ENCODE measurements at regions not wholly inside any gene's neighbourhood (a gene's known extent, or its start where the extent isn't known, plus 50 kb on each side); places are given as distances from the start of the nearest gene placed in this dataset.

DNA sequence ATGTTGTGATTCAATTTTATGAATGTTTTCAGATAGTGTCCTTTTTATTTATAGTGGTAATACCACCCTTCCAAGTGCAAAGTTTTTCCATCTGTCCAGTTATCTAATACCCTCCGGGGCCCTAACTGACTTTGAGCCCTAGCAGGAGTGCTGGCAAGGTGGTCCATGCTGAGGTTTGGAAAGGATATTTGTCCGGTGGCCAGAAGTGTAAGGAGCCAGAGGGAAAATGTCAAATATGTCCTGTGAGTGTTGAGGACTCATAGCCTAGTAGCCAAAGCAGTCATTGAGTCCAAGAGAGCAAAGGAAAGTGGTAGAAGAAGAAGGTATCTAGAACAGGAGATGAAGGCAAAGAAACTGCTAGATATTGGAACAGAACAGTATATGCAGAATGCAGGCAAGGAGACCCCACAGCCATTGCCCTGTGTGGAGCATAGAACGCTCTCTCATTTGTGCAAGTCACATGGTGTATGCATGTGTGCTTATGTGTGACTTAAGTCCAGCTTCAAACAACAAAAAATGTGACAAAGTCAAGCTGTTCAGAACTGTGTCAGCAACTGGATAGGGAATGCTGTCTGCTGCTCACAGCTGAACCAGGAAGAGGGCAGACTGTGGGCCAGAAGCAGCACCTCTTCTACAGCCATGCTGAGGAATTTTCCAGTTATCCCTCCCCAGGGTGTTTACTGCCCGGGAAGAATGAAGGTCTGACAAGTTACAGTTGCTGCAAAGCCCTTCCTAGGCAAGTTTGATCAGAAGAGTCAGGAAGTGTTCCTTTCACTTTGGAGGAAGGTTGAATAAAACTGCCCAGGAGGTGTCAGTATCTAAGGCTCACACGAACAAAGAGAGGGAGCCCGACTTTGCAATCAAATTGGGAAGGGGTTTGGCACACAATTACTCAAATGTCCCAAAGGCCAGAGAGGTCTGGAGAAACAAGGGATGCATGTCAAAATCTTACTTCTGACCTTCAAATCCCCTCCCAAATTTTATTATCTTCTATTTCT is 463.3 kb upstream of the DMAC1 start:
- DNase-seq: no peak

DNA sequence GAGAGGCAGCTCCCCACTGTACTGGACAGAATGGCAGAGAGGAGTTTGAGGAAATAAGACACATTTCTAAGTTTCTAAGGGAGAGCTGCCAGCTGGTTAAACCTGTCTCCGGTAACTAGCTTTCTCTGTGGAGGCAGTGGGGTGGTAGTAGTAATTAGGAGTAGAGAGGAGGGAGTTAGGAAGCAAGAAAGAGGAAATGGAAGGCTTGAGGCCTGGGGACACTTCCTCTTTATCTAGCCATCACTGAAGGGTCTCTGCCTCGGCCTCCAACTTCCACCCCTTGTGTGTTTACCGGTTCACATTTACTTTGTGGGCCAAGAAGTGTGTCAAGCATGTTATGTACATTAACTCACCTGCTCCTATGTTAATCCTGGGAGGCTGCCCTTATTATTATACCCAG is 462.2 kb upstream of the DMAC1 start:
- DNase-seq: no peak

DNA sequence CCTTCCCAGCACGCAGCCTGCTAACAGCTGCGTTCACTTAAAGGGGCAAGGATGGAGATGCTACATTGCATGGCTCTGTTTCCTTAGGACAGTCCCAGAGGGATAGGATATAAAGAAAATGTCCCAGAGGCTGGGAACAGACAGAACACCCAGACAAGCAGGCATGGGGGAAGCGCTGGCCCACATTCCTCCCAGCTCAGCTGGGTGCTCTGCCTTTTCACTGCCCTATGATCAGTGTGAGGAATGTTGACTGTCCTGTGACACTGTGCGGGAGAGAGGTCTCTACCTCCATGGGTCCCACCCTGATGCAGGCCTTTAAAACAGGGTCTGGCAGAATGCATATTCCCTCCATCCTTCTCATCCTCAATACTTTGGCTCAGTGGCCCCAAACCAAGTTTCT is 459.4 kb upstream of the DMAC1 start:
- no peak for DNase-seq

DNA sequence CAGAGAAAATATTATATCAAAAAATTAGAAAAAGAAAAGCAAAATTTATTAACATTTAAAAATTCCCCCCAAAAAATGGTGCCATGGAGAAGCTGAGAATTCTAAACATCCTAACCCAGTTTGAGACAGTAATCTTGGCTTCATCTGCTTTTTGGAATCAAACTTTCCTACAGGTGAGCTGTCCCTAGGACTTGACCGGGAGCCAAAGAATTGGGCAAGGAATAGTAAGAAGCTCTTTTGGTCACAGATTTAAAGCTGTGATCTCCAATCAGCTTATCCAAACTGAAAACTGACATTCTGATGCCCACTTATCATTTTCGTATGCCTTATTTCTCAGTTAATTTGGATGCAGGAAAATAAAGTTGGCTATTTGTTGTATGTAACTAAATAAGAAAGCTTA is 457.3 kb upstream of the DMAC1 start:
- no peak for DNase-seq

DNA sequence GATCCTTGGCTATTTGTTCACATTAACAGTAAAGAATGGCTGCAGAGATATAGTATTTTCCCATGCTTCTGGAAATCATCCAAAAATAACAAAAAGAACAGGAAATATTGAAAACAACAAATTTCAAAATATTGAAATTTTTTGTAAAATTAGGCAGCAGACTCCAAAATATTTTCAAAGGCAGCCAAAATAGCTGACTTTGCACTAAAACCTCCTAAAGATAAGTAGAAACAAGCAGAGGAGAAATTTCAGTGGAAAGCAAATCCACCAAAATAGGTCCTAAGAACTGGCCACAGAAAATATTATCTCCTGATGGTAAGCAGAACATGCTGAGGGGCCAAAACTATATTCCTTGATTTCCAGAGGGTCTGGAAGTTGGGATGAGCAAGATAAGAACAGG is 456.3 kb upstream of the DMAC1 start:
- no peak for DNase-seq

DNA sequence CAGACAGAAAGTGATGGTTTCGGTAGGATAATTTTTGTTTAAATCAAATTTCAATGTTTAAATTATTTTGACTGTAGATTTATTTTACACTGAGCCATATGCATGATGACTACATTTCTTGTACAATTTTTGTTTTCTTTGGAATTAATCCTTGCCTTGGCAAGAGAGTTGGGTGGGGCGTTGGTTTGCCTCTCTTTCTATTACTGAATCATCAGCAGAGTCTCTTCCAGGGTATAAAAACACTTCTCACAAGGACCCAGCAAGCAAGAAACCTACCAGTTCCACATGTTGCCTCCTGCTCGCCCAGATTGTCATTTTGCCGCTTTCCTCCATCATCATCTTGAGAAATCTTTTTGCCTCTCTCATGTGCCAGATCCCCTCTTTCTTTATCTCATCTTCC is 455.0 kb upstream of the DMAC1 start:
- DNase-seq: no peak

DNA sequence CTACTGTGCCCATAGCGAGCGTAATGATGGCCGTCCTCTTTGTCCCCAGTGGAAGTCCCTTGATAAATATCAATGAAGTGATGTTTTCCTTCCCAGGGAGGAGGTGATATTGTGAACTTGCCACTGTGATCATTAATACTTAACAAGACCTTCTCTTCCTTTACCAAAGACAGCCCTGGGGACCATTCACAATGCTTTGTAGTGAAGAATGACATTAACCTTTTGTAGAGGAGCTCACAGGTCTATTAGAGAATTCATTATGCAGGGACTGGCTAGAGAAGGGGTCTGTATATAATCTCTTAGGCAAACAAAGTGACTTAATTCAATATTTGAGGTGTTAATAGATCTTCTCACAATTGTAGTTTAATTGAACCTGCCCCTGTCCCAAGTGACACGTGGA is 452.9 kb upstream of the DMAC1 start:
- no peak for DNase-seq

DNA sequence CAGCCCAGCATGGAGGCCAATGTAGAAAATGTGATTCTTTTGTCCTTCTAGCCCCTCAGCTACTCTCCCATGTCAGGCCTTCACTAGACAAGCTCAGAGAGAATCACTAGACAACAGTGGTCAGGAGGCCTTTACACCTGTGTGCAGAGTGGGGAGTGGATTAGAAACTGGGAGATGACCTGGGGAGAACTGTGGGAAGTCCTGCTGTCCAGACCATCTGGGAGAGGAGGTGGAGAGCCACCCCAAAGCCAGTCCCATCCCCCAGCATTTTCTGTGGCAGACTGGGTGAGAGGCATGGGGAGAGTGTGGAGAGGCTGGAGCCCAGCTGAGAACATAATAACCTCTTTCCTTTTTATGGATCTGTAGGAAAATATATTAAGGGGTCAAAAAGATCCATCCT is 452.0 kb upstream of the DMAC1 start:
- no peak for DNase-seq

DNA sequence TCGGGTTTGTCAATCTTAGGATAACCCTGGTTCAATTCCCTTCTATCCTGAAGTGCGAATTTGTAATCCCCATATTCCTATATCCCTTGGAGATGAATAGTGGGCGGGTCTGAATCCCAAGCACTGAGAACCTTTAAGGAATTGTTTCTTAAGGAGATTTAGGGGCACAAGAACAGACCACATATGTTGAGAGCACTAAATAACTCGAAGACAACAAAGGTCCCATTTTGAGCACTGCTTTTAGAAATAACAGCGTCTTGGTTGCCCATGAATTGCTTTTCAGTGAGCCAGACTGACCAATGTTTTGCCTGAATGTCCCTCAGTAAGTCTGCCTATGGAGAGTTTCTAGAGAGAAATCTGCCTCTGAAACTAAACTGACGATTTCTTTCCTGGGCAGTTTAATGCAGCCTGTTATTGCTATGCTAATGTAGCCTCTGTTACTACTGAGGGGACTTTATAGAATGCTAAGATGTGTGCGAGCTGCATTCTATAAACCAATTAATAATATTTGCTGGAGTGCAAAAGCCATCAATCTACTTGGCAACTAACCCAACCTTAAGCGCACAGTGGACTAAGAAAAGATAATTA is 445.0 kb upstream of the DMAC1 start:
- DNase-seq: no peak

DNA sequence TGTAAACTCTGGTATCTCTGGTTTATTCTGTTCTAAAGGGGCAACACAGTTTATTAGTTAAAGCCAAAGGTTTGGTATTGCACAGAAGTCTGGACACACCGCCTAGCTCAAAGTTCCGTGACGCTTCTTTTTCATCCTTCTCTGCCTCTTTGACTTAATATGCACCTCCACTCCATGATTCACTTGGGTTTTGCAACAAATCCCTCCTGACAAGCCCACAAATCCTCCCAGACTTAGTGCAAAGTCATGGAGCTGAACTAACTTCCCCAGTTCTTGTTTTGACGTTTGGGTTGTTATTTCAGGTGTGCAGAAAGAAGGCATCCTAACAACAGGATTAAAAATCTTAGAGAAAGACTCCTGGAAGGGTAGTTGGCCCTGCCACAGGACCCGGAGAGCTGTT is 441.6 kb upstream of the DMAC1 start:
- DNase-seq: no peak

DNA sequence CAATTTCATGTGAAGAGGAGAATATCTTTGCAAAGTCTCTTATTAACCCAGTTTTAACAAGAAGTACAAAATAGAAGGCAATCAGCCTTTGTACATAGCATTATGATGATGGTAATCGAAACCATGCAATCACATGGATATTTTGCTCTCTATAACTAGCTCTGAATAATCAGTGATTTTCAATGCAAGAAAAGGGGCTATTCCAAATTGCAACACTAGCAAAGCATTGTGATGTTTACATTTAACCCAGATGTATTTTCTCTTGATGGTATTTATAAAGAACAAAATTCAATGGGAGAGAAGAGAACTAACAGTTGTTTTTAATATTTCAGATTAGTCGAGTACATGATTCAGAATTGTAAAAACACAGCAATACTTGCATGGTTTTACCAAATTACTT is 437.5 kb upstream of the DMAC1 start:
- no peak for DNase-seq

DNA sequence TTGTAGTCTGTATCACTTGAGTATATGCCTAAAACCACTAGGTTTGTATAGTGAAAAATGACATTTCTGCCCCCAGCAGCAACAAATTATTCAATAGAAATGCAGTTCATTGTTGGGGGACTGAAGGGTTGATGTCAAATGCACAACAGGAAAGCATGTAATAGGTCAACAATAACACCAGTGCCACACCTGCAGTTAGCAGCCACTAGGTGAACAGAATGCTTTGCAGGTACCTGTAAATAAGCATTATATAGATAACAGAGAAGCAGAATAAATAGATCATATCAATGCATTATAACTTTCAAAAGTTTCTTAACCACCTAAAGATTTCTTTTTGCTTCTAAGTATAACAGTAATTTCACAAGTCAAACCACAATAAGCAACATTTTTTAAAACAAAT is 435.9 kb upstream of the DMAC1 start:
- no peak for DNase-seq

DNA sequence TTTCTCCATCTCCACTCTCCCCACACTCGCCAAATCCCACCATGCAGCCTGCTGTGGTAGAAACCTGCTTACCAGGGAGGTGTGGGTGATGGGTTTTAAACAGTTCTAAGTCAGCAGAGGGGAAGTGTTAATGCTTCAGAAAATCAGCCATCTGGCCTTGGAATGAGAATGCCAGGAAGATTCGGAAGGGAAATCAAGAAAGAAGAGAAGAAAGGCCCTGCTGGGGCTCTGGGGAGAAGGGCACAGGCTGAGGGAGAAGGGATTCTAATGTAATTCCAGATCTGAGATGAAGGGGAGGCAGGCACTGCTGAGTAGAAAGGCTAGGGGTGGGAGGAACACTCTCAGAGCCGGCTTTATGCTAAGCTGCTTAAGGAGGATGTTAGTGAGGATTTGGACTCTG is 434.7 kb upstream of the DMAC1 start:
- DNase-seq: no peak

DNA sequence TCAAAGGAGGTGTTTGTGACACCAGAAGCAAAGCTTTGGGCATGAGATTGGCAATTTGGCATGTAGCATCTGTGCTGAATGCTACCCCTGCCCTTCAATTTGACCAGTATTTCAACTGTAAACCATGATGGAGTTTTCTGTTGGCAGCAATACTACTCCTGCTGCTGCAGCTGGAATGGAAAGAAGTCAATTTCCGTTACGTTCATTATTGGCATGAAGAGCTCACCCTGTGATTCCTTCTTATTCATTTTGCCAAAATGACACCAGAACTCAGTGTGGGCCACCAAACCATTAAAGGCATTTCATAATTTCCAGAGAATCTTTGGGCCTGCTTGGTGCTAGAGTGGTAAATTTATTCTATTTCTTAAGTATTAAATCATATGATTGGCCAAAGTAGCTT is 433.1 kb upstream of the DMAC1 start:
- DNase-seq: no peak

DNA sequence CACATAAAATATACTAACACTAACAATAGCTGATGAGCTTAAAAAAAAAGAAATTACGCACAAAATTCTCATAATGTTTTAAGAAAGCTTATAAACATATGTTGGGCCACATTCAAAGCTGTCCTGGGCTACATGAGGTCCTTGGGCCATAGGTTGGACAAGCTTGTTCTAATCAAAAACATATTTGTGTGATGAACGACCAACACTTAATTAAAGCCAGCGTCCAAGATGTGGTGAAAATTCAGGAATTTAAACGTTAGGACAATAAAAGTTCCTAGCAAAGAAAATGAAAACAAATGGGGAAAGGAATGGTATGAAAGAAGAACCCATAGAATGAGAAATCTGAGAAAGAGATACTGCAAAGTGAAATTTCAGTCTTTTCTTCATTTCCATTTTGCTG is 429.6 kb upstream of the DMAC1 start:
- DNase-seq: no peak

DNA sequence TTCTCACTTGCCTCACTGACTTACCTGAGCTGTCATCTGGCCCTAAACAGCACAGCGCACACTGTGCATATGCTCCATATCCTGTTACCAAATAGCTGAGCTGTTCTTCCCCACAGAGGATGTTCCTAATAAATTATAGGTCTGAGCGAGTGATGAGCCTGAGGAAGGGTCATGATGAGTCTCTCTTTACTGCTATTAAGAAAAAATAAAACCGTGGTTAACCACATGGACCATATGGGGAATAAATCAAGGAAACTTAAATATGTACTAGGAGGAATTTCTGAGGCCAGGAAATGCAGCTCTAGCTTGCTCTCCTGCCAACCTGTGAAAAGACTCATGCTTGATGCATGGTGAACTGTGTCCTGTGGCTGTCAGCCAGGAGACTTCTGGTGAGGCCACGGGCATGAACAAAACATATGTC is 424.8 kb upstream of the DMAC1 start:
- no peak for DNase-seq

DNA sequence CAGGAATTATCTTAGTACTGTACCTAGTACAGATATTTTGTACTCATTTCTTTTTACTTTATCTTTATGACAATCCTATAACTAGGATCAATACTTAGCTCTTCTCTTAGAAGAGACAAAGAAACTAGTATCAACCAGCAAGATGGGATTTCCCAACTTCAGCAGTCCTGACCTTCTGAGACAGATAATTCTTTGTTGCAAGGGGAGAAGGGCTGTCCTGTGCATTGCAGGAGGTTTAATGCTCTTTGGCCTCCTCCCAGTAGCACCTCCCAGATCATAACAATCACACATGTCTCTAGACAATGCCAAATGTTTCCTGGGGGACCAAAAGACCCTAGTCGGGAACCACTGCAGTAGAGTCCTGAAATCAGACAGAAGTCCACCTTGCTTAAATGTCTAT is 424.3 kb upstream of the DMAC1 start:
- no peak for DNase-seq

DNA sequence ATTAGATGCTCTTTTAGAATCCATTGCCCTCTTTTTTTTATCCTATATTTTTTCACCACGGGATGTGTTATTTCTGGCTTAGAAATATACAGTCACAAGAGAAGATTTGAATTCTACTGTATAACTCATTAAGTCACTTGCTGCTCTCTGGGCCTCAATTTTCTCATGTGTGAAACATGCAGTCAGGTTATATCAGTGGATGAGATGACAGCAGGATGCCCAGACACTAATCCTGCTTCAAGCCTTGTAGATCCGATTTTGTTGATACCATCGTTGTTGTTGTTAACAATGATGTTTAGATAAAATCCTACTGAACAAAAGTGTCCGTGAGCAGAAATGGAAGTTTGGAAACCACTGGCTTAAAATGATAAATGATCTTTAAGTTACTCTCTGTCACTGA is 421.9 kb upstream of the DMAC1 start:
- DNase-seq: no peak

DNA sequence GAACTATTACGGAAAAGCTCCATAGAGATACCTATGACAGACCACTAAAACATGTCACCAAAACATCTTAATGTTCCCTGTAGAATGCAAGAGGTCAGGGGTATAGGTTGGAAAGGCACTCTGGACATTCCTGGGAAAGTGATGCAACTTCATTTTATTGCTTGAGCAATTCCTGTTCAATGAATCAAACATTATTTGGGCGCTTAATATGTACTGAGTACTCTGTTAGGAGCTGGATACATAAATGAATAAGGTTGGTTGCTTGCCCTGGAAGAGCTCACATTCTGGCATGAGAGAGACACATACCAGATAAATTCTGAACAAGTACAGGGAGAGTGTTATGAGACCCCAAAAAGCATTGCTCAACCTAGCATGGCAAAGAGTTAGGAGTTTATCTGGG is 408.9 kb upstream of the DMAC1 start:
- DNase-seq: no peak

DNA sequence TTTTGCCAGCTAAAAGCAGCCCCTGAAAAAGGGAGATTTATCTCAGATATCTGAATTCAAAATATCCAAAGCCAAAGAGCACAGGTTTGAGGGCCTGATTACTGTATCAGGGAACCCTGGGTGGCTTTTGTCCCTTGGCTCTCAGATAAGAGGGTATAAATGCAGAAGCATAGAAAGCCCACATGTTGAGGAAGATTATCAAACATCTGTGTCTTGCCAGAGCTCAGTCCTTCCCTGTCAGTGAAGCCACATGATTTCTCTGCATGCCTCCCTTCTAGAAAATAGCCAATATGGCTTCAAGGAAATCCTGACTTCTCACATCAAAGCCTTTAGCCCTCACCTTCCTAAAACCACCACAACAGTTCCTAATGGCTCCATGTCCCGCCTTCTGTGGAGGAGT is 408.0 kb upstream of the DMAC1 start:
- no peak for DNase-seq

DNA sequence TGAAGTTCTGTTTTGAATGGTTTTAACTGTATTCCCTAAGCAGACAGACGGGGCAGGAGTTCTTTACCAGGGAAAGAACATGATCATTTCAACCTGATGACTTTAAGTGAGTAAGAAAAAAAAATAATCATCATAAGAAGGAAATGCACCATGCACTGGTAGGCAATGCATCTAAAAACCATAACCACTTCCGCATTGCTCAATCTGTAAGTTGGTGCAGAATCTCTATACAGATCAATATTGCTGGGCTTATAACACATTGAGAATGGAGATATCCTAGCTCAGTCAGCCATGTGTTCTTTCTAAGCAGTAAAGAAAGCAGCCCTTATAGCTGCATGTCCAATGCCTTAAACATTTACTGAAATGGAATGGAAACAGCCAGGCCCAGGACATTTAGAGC is 407.1 kb upstream of the DMAC1 start:
- DNase-seq: no peak

DNA sequence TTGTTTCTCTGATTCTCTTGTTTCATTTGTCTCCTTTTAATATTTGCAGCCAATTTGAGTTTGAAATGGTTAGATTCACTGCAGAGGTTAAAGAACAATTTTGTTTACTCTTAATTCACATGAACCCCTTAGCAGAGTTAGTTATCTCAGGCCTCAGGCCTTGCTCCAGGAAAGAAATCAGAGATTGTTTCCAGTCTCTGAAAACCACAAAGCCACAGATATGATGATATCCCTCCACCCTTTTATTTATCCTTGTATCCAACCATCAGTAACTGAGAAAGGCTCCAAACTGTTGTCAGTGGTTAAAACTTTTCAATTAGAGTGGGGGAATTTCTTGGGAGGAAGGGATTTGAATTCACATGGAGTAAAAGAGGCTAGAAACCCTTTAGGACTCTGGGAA is 406.0 kb upstream of the DMAC1 start:
- DNase-seq: no peak

DNA sequence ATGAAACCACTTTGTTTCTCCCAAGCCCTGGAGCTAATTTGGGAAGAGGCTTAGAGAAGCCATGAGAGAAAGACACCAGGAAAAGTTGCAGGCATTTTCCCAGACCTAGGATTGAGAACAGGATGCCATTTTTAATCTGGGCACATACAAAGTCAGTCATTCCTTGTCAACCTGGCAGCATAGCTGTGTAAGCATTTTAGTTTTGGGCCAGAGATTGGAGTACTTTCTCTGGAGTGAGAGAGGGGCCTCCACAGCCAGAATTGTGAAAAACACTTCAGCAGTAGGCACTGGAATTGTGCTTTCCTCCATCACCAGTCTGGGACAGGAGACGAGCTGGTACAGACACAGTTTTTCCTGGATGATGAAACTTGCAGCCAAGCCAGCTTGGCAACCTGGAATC is 390.3 kb upstream of the DMAC1 start:
- DNase-seq: no peak

DNA sequence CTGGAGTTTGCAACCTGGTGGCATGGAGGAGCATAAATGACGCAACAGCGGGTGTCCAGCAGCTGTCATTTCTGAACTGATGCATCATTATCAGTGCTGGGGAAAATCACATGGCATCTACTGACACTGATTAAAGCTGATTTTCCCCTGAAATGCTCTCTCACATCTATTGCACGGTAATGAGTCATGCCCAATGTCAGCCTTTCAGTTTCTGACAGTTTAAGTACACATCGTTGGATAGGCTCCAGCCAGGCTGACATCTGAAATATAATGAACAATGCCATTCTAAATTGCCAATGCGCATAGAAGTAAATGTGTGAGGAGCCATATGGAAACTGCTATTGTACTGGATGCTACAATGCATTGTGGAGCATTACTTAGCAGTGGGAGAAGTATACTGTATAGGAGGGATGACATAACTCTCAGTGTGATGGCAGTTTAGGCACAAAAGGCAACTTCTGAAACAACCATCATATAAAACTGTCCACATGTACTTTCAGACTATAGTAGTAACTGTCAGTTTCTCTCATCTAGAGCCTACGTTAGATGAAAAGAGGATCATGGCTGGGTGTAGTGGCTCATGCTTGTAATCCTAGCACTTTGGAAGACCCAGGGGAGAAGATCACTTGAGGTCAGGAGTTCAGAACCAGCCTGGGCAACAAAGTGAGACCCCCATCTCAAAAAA is 389.3 kb upstream of the DMAC1 start:
- no peak for DNase-seq
